ENCODE measurements at regions not wholly inside any gene's neighbourhood (a gene's known extent, or its start where the extent isn't known, plus 50 kb on each side); places are given as distances from the start of the nearest gene placed in this dataset.

DNA sequence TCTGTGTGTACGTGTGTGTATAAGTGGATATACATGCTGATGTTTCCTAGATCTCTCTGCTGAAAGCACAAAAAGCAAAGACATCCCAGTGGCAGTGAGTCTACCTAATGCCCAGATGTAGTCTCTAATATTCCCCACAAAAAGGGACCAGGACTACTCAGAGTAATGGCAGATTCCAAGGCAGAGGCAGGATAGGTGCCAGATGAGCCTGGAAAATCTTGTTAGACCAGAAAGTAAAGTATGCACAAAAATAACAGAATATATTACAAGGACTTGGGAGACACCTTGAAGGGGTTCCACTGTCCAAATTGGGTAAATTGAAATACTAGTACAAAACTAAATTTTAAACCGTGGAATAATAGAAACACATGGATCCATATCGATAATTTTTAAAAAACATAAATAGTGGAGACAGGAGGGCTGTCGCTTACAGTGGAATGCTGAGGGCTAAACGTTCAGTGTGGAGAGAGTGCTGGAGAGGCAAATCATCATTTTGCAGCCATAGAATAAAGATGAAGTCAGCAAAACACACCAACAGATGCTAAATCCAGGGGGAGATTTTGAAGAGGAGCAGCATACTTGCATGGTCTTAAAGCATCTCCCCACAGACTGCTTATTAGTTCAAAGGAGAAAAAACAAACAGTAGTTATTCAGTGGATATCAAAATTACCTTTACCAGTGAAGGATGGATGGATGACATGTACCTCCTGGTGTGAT, 123.4 kb upstream of the TSPAN5 start:
- no peak for TF ChIP-seq EZH2 (IDR thresholded peaks at IDR 0.05; ENCODE audit: borderline replicate concordance, low read length)
- TF ChIP-seq, protein P1, sequence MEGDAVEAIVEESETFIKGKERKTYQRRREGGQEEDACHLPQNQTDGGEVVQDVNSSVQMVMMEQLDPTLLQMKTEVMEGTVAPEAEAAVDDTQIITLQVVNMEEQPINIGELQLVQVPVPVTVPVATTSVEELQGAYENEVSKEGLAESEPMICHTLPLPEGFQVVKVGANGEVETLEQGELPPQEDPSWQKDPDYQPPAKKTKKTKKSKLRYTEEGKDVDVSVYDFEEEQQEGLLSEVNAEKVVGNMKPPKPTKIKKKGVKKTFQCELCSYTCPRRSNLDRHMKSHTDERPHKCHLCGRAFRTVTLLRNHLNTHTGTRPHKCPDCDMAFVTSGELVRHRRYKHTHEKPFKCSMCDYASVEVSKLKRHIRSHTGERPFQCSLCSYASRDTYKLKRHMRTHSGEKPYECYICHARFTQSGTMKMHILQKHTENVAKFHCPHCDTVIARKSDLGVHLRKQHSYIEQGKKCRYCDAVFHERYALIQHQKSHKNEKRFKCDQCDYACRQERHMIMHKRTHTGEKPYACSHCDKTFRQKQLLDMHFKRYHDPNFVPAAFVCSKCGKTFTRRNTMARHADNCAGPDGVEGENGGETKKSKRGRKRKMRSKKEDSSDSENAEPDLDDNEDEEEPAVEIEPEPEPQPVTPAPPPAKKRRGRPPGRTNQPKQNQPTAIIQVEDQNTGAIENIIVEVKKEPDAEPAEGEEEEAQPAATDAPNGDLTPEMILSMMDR (conservative IDR thresholded peaks at IDR 0.05 in 1 of 2, IDR thresholded peaks at IDR 0.05 in 1 of 2; ENCODE audit: extremely low read depth in 1 of 2, insufficient read depth in 1 of 2, low read depth in 1 of 2, low read length in 2 of 2), result no peak

Measured in mammary epithelial cell (primary cell).